ENCODE measurements at regions not wholly inside any gene's neighbourhood (a gene's known extent, or its start where the extent isn't known, plus 50 kb on each side); places are given as distances from the start of the nearest gene placed in this dataset.

DNA sequence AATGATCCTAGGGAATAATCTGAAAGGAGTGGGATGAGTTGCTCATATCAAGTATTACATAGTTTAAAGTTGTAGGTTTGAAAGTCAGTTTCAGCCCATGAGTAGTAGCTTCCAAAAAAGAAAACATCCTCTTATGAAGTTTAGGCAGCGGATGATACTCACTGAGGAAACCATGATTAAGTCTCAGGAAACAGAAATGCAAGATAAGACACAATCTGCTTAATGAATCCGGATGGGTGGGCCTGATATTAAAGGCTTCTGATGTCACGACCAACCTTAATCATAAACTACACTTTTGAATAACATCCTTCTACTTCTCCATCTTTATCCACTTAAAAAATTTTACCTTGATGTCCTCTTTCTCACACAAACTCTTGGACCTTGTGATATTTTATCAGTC is 61.8 kb downstream of the S1PR1 start:
- 74 to 79% methylated on average over 3 of the region's 3 CpGs for WGBS, 2 donors
- no peak for DNase-seq
- intact Hi-C loops (cut with DNase I; ENCODE audit: low total_unique reads) = no loop called here
- no peak overlapping the region for H3K27ac ChIP-seq
- H3K27me3 ChIP-seq = no peaks in the 10 kb centered on the region
- H3K36me3 ChIP-seq (ENCODE audit: low read depth, missing control alignments) = no peaks in the 10 kb centered on the region
- no peak for TF ChIP-seq POLR2A (IDR thresholded peaks at IDR 0.05)
- TF ChIP-seq, protein P1, sequence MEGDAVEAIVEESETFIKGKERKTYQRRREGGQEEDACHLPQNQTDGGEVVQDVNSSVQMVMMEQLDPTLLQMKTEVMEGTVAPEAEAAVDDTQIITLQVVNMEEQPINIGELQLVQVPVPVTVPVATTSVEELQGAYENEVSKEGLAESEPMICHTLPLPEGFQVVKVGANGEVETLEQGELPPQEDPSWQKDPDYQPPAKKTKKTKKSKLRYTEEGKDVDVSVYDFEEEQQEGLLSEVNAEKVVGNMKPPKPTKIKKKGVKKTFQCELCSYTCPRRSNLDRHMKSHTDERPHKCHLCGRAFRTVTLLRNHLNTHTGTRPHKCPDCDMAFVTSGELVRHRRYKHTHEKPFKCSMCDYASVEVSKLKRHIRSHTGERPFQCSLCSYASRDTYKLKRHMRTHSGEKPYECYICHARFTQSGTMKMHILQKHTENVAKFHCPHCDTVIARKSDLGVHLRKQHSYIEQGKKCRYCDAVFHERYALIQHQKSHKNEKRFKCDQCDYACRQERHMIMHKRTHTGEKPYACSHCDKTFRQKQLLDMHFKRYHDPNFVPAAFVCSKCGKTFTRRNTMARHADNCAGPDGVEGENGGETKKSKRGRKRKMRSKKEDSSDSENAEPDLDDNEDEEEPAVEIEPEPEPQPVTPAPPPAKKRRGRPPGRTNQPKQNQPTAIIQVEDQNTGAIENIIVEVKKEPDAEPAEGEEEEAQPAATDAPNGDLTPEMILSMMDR (IDR thresholded peaks at IDR 0.05) = no peak
- no peaks in the 10 kb centered on the region for H3K4me1 ChIP-seq
- H3K4me3 ChIP-seq = no peak overlapping the region
- H3K9me3 ChIP-seq = no peaks in the 10 kb centered on the region

DNA sequence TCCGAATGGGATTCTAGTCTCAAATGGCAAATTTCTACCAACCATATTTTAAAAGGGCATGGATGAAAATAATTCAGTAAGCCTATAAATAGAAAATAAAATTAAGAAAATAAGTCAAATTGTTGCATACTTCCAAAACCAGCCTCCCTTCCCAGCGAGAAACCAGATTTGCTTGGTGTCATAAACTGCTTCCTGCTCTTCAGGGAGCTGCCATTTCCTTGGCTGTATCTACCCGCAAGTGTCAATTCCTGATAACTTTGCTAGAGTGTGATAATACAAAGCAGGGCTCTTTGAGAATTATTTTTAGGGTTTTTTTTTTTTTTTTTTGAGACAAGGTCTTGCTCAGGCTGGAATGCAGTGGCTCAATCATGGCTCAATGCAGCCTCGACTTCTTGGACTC is 62.3 kb downstream of the S1PR1 start:
- intact Hi-C loops (cut with DNase I; ENCODE audit: low total_unique reads) = no loop called here
- Histone ChIP-seq H3K9me3 (no peaks in the 10 kb centered on the region), H3K36me3 (ENCODE audit: low read depth, missing control alignments) (no peaks in the 10 kb centered on the region), H3K27ac (no peak overlapping the region), H3K27me3 (no peaks in the 10 kb centered on the region), H3K4me1 (no peaks in the 10 kb centered on the region), H3K4me3 (no peak overlapping the region)
- no peak for TF ChIP-seq POLR2A (IDR thresholded peaks at IDR 0.05)
- TF ChIP-seq, protein P1 (IDR thresholded peaks at IDR 0.05) = no peak
- 77 to 80% methylated on average over 4 of the region's 4 CpGs for WGBS, 2 donors
- no peak for DNase-seq

DNA sequence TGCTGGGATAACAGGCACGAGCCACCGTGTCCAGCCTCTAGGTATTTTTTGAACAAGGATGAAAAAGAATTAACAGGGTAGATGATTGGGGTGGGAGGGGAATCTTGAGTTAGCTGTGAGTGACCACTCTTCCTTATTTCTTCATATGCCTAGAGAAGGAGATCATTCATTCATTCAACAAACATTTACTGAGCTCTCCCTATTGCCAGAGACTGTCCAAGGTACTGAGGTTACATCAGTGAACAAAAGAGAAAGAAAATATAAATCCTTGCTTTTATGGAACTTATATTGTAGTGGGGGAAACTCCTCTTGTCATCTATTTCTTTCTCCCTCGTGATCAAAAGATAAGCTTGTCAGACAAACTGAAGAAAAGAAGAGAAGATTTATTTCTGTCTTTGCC is 62.9 kb downstream of the S1PR1 start:
- no peaks in the 10 kb centered on the region for H3K36me3 ChIP-seq (ENCODE audit: low read depth, missing control alignments)
- no peak overlapping the region for H3K27ac ChIP-seq
- H3K4me3 ChIP-seq = no peak overlapping the region
- intact Hi-C loops (cut with DNase I; ENCODE audit: low total_unique reads) = no loop called here
- no peaks in the 10 kb centered on the region for H3K9me3 ChIP-seq
- H3K27me3 ChIP-seq = no peaks in the 10 kb centered on the region
- WGBS, 2 donors = 72 to 73% methylated on average over 3 of the region's 3 CpGs
- DNase-seq = no peak
- TF ChIP-seq, protein P1 (IDR thresholded peaks at IDR 0.05) = no peak
- TF ChIP-seq POLR2A (IDR thresholded peaks at IDR 0.05) = no peak
- no peaks in the 10 kb centered on the region for H3K4me1 ChIP-seq

DNA sequence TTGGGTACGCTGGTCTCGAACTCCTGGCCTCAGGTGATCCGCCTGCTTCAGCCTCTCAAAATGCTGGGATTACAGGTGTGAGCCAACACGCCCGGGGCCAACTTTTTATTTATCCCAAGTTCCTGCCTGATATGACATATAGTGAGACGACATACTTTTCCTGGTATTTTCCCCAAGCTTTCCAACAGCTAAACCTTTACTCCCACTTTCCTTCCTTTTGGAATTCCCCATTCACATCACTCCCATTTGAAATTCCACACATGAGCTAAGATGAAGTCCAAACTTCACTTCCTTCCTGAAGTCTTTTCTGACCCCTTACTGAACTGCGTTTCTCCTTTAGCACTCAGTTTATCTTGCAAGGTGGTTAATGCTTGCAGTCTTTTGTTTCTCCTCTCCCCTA is 64.1 kb downstream of the S1PR1 start:
- Histone ChIP-seq H3K4me1 (no peaks in the 10 kb centered on the region), H3K27ac (no peak overlapping the region), H3K36me3 (ENCODE audit: low read depth, missing control alignments) (no peaks in the 10 kb centered on the region), H3K4me3 (no peak overlapping the region), H3K9me3 (no peaks in the 10 kb centered on the region), H3K27me3 (no peaks in the 10 kb centered on the region)
- TF ChIP-seq, protein P1 (IDR thresholded peaks at IDR 0.05) = no peak
- TF ChIP-seq POLR2A (IDR thresholded peaks at IDR 0.05) = no peak
- 82 to 86% methylated on average over 7 of the region's 7 CpGs for WGBS, 2 donors
- no peak for DNase-seq
- intact Hi-C loops (cut with DNase I; ENCODE audit: low total_unique reads) = no loop called here

DNA sequence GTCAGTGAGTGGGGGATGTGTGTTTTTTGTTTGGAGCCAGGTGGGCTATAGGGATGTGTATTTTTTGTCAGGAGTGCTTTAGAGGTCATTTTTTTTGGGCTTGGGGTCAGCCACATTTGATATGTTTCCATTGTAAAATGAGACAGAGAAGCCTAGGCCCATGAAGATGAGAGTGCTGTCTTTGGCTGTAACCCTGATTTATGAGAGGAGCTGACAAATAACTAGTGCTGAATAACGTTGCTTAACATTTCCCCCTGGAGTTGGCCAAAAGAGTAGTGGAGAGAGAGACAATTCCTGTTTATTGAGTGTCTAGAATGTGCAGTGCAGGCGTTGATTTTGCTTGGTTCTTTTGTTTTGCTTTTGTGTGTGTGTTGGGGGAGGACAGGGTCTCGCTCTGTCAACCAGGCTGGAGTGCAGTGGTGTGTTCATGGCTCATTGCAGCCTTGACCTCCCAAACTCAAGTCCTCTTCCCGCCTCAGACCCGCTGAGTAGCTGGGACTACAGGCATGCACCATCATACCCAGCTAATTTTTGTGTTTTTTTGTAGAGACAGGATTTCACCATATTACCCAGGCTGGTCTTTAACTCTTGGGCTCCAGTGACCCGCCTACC is 64.7 kb downstream of the S1PR1 start:
- no peak overlapping the region for H3K27ac ChIP-seq
- intact Hi-C loops (cut with DNase I; ENCODE audit: low total_unique reads) = no loop called here
- H3K4me1 ChIP-seq = no peaks in the 10 kb centered on the region
- no peaks in the 10 kb centered on the region for H3K27me3 ChIP-seq
- no peak for DNase-seq
- 67 to 82% methylated on average over 6 of the region's 6 CpGs for WGBS, 2 donors
- TF ChIP-seq POLR2A (IDR thresholded peaks at IDR 0.05) = no peak
- TF ChIP-seq, protein P1 (IDR thresholded peaks at IDR 0.05) = no peak
- H3K36me3 ChIP-seq (ENCODE audit: low read depth, missing control alignments) = no peaks in the 10 kb centered on the region
- H3K9me3 ChIP-seq = no peaks in the 10 kb centered on the region
- no peak overlapping the region for H3K4me3 ChIP-seq
